HFF-Myc (cell line): ENCODE measurements at regions not wholly inside any gene's neighbourhood (a gene's known extent, or its start where the extent isn't known, plus 50 kb on each side); places are given as distances from the start of the nearest gene placed in this dataset.

ENCODE experiments used
- DNase-seq: peaks from one replicate; pipeline ENCODE4 v3.0.0-alpha.2; 2011; ENCODE audit warnings: low read depth; ENCODE audit errors: extremely low read depth
- H3K4me3 ChIP-seq: replicated peaks from 2 replicates; pipeline ENCODE4 v1.5.1; 2011; ENCODE audit warnings: low read depth, mild to moderate bottlenecking, control low read depth, low read length
- CTCF ChIP-seq: IDR thresholded peaks from 2 replicates; pipeline ENCODE4 v1.5.1; 2012; ENCODE audit warnings: mild to moderate bottlenecking, low read depth, low read length, control low read depth; ENCODE audit errors: missing control alignments

GRCh38 chr11:92740276-92740675 is 229.2 kb upstream of the MTNR1B start:
- no peak for TF ChIP-seq CTCF
- DNase-seq: no peak

GRCh38 chr11:92744929-92745585 is 224.4 kb upstream of the MTNR1B start:
- DNase-seq: no peak
- TF ChIP-seq CTCF: no peak
- no peak overlapping the region for H3K4me3 ChIP-seq

More at GRCh38 chr11:92740276-92740675, 229.2 kb upstream of the MTNR1B start:
- H3K4me3 ChIP-seq: no peak overlapping the region

- DNase-seq: no peak
- TF ChIP-seq CTCF: no peak
- H3K4me3 ChIP-seq: no peak overlapping the region
Observed at GRCh38 chr11:92750794-92751193, 218.7 kb upstream of the MTNR1B start.

- no peak for TF ChIP-seq CTCF
- DNase-seq: peak; percentile 5
Observed at GRCh38 chr11:92751594-92751993, 217.9 kb upstream of the MTNR1B start.

GRCh38 chr11:92752122-92752521 is 217.3 kb upstream of the MTNR1B start:
- no peak for DNase-seq
- TF ChIP-seq CTCF: no peak
- no peak overlapping the region for H3K4me3 ChIP-seq

More at GRCh38 chr11:92751594-92751993, 217.9 kb upstream of the MTNR1B start:
- H3K4me3 ChIP-seq: no peak overlapping the region

GRCh38 chr11:92753161-92753560 is 216.3 kb upstream of the MTNR1B start:
- no peak for DNase-seq
- TF ChIP-seq CTCF: no peak
- no peak overlapping the region for H3K4me3 ChIP-seq
